Ishikawa (cell line): ENCODE measurements at regions not wholly inside any gene's neighbourhood (a gene's known extent, or its start where the extent isn't known, plus 50 kb on each side); places are given as distances from the start of the nearest gene placed in this dataset.

Experiments
- CEBPB ChIP-seq: IDR thresholded peaks from 2 replicates; pipeline ENCODE4 v1.6.1; 2012
- CREB1 ChIP-seq: IDR thresholded peaks from 2 replicates; pipeline ENCODE4 v1.6.1; 2012; ENCODE audit warnings: low read depth
- EGR1 ChIP-seq: IDR thresholded peaks from 2 replicates; pipeline ENCODE4 v1.6.1; 2012
- EP300 ChIP-seq: IDR thresholded peaks from 2 replicates; pipeline ENCODE4 v1.6.1; 2012; ENCODE audit warnings: borderline replicate concordance
- FOXM1 ChIP-seq: IDR thresholded peaks from 2 replicates; pipeline ENCODE4 v1.6.1; 2012; ENCODE audit warnings: low read depth, borderline replicate concordance
- MAX ChIP-seq: IDR thresholded peaks from 2 replicates; pipeline ENCODE4 v1.6.1; 2012
- NFIC ChIP-seq: IDR thresholded peaks from 2 replicates; pipeline ENCODE4 v1.6.1; 2012
- RAD21 ChIP-seq: IDR thresholded peaks from 2 replicates; pipeline ENCODE4 v1.6.1; 2012; ENCODE audit warnings: low read depth
- REST ChIP-seq: IDR thresholded peaks from 2 replicates; pipeline ENCODE4 v1.6.1; 2012; ENCODE audit warnings: low read depth, mild to moderate bottlenecking
- TAF1 ChIP-seq: IDR thresholded peaks from 2 replicates; pipeline ENCODE4 v1.6.1; 2012; ENCODE audit warnings: low read depth, mild to moderate bottlenecking
- TCF12 ChIP-seq: IDR thresholded peaks from 2 replicates; pipeline ENCODE4 v1.6.1; 2012; ENCODE audit warnings: low read depth
- TEAD4 ChIP-seq: IDR thresholded peaks from 2 replicates; pipeline ENCODE4 v1.6.1; 2012
- USF1 ChIP-seq: IDR thresholded peaks from 2 replicates; pipeline ENCODE4 v1.6.1; 2012
- YY1 ChIP-seq: IDR thresholded peaks from 2 replicates; pipeline ENCODE4 v1.6.1; 2012; ENCODE audit warnings: low read depth
- ZBTB7A ChIP-seq: IDR thresholded peaks from 2 replicates; pipeline ENCODE4 v1.6.1; 2012; ENCODE audit warnings: low read depth

- TF ChIP-seq RAD21 (peak; percentile 23; the same call in 1 of the 2 replicates), TCF12 (no peak), ZBTB7A (no peak)
Measured at GRCh38 chr3:178443634-178444033, 92.6 kb upstream of the KCNMB2 start.

GRCh38 chr3:178445139-178445538, 91.1 kb upstream of the KCNMB2 start:
- TF ChIP-seq TCF12 (no peak), MAX (no peak), EGR1 (no peak), ZBTB7A (no peak), RAD21 (no peak), CREB1 (no peak), NFIC (no peak), TAF1 (no peak), TEAD4 (no peak)

- TF ChIP-seq TAF1 (no peak), EGR1 (no peak), EP300 (no peak), TEAD4 (no peak), FOXM1 (no peak), TCF12 (no peak), CEBPB (no peak), MAX (no peak), NFIC (no peak), ZBTB7A (no peak), RAD21 (no peak), CREB1 (no peak), REST (no peak), USF1 (no peak), YY1 (no peak)
Measured at GRCh38 chr3:178446059-178446458, 90.2 kb upstream of the KCNMB2 start.

GRCh38 chr3:178450476-178450875, 85.8 kb upstream of the KCNMB2 start:
- TF ChIP-seq ZBTB7A: no peak
- TF ChIP-seq MAX: no peak
- no peak for TF ChIP-seq CEBPB
- no peak for TF ChIP-seq CREB1
- TF ChIP-seq TCF12: no peak
- no peak for TF ChIP-seq FOXM1
- TF ChIP-seq TAF1: no peak
- no peak for TF ChIP-seq USF1
- TF ChIP-seq EGR1: no peak
- no peak for TF ChIP-seq RAD21
- TF ChIP-seq YY1: no peak
- no peak for TF ChIP-seq TEAD4
- no peak for TF ChIP-seq NFIC
- TF ChIP-seq EP300: no peak
- no peak for TF ChIP-seq REST

GRCh38 chr3:178451799-178452198, 84.4 kb upstream of the KCNMB2 start:
- TF ChIP-seq FOXM1 (no peak), ZBTB7A (no peak), NFIC (no peak), EP300 (no peak), YY1 (no peak), EGR1 (no peak), CEBPB (no peak)

GRCh38 chr3:178454726-178455125, 81.5 kb upstream of the KCNMB2 start:
- no peak for TF ChIP-seq CREB1
- TF ChIP-seq USF1: no peak
- no peak for TF ChIP-seq ZBTB7A
- TF ChIP-seq TAF1: no peak
- TF ChIP-seq YY1: no peak
- no peak for TF ChIP-seq CEBPB
- no peak for TF ChIP-seq EGR1
- no peak for TF ChIP-seq TEAD4
- no peak for TF ChIP-seq MAX
- no peak for TF ChIP-seq EP300
- no peak for TF ChIP-seq REST
- no peak for TF ChIP-seq TCF12
- TF ChIP-seq RAD21: no peak
